NCI-H2196 (cell line): ENCODE measurements at regions not wholly inside any gene's neighbourhood (a gene's known extent, or its start where the extent isn't known, plus 50 kb on each side); places are given as distances from the start of the nearest gene placed in this dataset.
"Not testable (repeated sequence)": the region's sequence is repeated elsewhere in the genome, so short reads cannot be mapped to it uniquely, and the experiment has no call there.

Experiments used
- DNase-seq: peaks from one replicate; lab custom pipeline; 2025; ENCODE audit not compliant: unreplicated experiment; lab: John Stamatoyannopoulos, UW

DNA sequence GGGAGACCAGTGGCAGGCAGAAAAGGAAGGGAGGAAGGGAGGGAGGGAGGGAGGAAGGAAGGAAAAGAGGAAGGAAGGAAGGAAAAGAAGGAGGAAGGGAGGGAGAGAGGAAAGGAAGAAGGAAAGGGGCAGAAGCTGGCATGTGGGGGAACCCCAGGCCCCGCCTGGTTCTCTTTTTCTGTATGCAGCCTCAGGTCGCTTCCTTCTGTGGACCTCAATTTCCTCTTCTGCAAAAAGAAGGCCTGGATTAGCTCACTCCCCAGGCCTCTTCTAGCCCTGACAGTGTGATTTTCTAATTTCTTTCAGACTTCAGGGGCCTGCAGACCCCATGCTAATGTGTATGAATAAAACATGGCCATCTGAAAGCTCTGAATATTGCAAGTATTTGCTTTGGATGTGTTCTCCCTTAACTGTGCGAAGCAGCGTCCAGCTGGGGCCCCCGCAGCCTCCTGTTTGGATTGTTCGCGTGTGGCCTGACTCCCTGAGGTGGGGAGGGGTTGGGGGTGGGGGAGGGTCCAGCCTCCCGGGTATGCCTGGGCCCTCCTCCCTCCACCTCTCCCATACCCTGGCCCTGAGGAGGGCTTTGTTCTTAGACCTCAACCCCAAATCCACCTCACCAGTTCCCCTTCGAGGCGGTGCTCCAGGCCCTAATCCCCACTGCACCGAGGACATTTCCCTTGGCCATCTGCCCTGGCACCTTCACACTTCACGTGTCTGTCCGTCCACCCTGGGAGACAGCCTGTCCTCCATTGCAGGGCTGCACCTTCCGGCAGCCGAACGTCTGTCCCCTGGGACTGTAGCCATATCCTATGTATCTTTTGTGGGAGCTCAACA is 199.9 kb upstream of the ATP6AP2 start:
- DNase-seq, result no peak

DNA sequence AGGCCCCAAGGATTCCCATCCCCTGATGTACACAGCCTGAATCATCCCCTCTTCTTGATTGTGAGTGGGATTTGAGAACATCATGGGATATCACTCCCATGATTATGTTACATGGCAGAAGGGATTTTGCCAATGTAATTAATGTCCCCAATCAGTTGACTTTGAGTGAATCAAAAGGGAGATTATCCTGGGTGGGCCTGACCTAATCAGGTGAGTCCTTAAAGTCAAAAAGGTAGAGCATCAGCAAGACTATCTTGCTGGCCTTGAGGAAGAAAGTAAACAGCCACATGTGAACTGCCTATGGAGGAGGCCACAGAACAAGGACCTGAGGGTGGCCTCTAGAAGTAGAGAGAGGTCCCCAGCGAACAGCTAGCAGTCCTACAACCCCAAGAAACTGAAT is 203.1 kb upstream of the ATP6AP2 start:
- no peak for DNase-seq

DNA sequence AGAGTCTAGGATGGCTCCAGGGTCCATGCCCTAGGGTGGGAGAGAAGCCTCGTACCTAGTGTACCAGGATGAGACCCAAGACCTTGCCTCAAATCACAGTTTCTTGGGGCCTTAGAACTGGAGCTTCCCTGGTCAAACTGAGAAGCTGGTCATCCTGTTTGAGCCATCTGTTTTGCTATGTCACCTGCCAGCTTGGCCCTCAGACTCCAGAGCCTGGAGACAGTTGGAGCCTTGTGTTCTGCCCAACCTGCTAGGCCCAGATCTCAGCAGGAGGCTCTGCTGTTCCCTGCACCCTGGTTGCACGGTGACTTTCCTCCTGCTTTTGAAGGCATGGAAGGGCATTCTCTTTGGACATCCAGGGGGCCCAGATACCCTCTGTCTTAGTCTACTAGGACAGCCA is 206.3 kb upstream of the ATP6AP2 start:
- DNase-seq, result no peak

DNA sequence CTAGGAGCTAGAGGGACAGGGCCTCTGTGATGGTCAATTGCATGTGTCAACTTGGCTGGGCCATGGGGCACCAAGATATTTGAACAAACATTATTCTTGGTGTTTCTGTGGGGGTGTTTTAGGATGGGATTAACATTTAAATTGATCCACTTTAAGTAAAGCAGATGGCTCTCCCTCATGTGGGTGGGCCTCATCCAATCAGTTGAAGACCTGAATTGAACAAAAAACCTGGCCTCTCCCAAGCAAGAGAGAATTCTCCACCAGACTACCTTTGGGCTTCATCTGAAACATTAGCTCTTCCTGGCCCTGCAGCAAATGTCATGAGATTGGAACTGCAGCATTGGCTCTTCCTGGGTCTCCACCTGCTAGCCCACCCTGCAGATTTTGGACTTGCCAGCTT is 207.1 kb upstream of the ATP6AP2 start:
- no peak for DNase-seq

DNA sequence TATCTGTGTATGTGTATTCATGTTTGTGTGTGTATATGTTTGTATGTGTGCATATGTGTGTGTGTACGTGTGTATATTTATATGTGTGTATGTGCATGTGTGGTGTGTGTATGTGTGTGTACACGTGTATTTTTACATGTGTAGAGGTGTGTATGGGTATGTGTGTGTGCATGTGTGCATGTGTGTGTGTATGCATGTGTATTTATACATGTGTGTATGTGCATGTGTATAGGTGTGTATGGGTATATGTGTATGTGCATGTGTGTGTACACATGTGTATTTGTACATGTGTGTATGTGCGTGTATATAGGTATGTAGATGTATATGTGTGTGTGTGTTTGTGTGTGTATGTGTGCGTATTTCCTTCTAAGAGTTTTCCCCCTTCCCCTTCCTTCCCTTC is 207.7 kb upstream of the ATP6AP2 start:
- DNase-seq, result no peak

DNA sequence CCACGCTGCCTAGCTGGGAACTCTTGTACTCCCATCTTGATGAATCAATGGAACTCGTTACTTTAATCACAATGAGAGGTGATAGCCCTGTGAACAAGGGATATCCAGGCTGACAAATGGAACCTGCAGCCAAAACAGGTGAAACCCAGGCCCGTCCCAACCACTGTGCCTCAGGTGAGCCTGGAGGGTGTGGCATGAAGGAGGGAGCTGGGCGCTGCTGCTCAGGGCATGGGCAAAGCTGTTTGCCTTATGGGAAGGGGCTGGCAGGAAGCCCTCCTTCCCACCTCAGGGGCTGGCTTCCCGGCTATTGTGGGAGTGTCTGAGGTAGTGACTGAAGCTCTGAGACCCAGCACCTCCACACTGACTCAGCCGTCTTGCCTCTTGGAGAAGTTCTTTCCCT is 209.4 kb upstream of the ATP6AP2 start:
- no peak for DNase-seq

DNA sequence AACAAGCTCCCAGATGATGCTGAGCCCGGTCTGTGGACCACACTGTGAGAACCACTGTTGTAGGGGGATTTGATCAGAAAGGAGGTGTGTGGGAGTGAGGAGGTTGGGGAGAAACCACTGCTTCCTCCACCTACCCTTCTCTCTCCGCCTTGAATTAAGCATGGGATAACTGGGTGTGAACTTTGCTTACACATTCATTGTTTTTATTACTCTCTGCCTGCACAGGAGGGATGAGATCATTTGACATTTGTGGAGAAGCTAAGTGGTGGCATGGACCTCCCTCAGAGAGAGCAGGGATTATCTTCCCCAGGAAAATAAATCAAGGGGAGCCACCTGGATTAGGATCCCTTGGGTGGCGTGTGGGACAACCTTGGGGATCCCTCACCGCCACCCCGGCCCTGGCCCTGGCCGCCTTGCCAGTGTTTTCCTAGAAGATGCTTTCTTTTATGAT is 212.1 kb upstream of the ATP6AP2 start:
- no peak for DNase-seq

DNA sequence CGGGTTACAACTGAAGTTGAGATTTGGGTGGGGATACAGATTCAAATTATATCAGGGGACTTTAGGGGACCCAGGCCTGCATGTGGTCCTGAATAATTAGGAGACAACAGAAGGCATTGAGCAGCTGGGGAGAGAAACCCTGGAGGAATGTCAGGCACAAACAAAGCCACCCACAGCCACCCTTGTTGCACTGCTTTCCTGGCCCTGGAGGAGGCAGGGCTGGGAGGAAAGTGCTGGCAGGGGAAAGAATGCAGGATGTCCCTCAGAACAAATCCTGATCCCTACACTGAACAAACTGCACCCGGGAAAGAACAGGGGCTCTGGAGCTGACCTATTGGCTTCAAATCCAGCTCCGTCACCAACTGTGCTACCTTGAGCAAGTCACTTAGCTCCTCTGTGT is 214.1 kb upstream of the ATP6AP2 start:
- no peak for DNase-seq

DNA sequence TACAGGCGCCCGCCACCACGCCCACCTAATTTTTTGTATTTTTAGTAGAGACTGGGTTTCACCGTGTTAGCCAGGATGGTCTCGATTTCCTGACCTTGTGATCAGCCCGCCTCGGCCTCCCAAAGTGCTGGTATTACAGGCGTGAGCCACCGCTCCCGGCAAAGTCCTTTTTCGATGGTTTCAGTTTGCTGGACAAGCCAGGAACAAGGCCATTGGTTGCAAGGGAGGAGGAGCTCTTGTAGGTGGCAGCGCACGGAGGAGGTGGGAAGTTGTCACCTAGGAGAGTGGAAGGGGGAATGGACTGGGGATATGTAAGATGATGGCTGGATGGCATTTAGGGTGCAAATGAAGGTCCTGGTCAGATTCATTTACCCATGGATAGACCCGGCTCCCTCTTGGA is 218.5 kb upstream of the ATP6AP2 start:
- not testable (repeated sequence) for DNase-seq

DNA sequence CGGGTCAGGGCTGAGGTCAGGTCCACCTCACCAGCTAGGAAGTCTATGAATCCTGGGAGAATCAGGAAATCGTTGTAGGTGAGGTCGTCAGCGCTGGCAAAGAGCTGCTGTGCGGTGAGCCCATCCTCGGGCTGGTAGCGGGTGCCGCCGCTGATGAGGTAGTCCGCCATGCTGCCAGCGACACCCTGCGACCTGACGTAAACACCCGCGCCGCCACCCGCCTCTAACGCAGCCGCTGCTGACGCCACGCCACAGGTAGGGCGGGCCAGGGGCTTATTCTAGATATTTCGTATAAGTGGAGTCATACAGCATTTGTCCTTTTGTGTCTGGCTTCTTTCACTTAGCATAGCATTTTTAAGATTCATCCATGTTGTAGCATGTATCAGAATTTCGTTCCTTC is 220.2 kb upstream of the ATP6AP2 start:
- no peak for DNase-seq

DNA sequence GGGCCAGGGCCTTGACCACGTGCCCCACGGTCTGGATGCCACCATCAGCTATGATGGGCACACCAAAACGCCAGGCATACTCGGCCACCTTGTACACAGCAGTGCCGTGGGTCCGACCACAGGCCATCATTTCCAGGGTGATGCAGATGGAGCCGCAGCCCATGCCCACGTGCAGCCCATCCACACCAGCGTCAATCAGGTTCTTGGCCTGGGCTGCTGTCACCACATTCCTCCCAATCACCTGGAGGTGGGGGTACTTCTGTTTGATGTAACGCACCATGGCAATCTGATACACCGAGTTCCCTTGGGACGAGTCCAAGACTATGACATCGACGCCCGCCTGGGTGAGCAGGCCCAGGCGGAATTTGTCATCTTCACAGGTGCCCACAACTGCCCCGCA is 221.2 kb upstream of the ATP6AP2 start:
- DNase-seq, result no peak

DNA sequence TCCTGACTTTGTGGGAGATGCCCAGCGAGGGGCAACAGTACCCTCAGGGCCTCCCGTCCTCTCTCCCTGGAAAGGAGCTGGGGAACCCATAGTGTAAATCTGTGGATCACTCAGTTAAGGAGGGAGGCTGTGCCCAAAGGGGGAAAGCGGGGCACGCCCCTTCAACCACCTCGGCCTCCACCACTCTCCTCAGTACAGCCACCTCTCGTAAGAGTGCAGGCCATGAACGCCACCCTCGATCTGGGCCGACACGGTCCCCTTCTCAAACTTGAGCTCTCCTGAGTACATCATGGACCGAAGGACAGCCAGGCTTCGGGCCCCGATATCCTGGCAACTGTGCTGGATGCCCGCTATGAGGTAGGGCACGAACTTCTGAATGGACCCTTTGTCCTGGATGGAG is 221.8 kb upstream of the ATP6AP2 start:
- DNase-seq, result no peak

DNA sequence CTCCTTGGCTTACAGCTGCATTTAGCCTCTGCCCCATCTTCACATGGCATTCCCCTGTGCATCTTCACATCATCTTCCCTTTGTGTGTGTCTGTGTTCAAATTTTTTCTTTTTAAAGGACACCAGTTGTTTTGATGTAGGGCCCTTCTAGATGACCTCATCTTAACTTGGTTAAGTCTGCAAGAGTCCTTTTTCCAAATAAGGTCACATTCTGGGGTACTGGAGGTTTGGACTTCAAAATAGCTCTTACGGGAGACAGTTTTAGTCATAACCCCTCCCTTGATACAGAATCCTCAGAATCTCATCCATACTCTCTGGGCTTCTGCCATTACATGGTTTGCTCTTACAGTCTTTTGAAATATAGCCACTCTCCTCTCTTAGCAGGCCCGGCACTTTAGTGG is 231.5 kb upstream of the ATP6AP2 start:
- DNase-seq, result no peak

DNA sequence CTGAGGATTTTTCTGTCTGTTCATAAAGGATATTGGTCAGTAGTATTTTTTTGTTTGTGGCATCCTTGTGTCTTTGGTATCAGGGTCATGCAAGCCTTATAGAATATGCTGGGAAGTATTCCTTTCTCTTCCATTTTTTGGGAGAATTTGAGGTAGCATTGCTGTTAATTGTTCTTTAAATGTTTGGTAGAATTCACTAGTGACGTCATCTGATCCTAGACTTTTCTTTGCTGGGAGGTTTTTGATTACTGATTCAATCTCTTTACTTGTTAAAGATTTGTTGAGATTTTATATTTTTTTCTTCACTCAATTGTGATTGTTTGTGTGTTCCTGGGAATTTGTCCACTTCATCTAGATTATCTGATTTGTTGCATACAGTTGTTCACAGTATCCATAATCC is 234.4 kb upstream of the ATP6AP2 start:
- DNase-seq, result no peak

DNA sequence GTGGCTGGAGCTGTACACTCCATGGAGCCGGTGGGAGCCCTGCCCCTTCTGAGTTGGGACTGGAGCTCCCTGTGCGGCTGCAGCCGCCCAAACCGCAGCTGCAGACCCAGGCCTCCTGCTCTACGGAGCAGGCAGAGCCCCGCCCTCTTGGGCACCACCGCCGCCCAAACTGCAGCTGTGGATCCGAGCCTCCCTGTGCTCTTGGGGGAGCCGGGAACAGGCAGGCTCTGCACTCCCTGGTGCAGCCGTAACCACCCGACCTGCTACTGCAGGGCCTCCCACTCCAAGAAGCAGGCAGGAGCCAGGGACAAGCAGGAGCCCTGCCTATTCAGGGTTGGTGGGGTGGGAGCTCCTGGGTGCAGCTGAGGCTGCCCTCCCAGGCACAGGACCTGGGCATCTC is 237.5 kb upstream of the ATP6AP2 start:
- no peak for DNase-seq

DNA sequence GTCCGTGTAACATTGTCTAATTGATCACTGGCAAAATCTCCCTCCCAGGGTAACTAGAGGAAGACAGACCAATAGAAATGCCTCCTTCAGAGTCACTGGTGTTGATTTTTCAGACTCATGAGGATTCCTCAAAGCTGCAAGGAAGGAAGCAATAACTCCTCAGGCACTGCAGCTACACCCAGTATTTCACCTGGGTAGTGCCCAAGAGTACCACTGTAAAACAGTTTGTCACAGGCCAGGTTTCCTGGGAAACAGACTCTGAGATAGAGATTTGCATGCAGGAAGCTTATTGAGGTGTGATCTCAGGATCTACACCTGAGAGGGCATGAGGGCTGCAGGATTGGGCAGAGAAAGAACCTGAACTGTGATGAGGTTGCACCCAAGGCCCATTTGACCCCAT is 240.7 kb upstream of the ATP6AP2 start:
- no peak for DNase-seq

DNA sequence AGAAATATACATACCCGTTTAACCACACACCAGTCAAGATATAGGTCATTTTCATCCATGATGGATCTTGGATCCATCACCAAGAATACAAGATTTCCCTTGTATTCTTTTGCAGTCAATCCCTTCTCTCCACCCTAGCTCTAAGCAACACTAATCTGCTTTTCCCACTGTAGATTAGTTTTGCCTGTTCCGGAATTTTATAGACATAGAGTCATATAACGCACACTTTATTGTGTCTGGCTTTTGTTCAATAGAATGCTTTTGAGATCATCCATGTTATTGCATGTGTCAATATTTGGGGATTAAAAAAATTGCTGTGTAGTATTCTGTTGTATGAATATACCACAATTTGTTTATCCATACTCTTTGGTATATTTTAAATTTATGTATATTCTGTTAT is 235.6 kb upstream of the BCOR start:
- DNase-seq, result no peak

DNA sequence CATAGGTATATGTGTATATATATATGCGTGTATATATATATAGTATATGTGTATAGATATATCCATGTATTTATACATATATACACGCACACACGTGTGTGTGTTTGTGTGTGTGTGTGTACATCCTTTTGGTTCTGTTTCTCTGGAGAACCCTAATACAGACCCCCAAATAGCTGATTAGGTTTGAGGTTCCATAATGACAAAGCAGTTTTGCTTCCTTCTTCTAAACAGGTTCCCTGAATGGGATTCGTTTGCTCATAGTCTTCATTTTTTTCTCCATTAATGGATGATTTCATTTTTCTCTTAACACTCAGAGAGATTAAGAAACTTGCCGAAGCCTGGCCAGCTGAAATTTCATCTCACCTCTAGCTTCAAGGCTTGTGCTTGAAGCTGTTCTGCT is 234.0 kb upstream of the BCOR start:
- no peak for DNase-seq

DNA sequence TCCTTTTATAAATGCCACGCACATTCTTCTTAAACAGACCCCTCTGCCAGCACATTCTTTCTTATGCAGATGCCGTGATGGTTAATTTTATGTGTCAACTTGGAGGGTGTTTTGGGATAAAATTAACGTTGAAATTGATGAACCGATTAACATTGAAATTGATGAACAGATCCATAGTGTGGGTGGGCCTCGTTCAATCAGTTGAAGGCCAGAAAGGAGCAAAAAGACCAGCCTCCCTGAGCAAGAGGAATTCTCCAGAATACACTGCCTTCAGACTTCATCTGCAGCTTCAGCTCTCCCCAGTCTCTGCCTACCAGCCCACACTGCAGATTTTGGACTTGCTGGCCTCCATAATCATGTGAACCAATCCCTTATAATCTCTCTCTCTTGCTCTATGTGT is 233.6 kb upstream of the BCOR start:
- DNase-seq, result no peak

DNA sequence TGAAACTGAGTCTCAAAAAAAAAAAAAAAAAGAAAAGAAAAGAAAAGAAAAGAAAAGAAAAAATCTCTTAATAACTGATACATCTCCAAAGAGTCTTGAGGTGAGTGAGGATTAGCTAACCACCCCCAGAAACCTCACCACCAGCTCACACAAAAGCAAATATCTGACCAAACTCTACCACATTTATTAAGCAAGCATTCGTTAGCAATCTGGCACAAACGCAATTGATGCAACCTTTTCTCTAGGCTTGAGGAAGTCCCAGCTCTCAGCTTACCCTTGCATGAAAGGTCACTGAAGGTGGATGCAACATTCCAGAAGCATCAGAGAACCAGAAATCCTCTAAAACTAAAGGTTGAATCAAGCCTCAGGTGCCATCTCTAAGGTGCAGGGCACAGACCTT is 231.9 kb upstream of the BCOR start:
- no peak for DNase-seq

DNA sequence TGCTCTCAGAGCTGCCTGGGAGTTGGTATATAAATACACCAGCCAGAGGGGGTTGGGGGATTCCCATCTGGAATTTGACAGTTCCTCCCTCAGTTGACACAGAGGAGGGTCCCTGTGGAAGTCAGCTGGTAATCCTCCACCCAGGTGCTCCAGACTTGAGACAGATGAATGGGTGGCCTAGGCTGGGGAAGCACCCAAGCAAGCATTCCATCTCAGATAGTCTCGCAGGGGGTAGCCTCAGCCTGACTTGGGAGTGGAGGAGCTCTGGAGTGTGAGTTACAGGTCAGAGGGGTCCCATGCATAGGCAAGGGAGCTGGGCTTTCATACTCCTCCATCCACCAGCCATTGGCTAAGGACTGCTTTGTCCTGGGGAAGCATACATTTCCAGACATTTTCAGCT is 229.3 kb upstream of the BCOR start:
- DNase-seq, result no peak

DNA sequence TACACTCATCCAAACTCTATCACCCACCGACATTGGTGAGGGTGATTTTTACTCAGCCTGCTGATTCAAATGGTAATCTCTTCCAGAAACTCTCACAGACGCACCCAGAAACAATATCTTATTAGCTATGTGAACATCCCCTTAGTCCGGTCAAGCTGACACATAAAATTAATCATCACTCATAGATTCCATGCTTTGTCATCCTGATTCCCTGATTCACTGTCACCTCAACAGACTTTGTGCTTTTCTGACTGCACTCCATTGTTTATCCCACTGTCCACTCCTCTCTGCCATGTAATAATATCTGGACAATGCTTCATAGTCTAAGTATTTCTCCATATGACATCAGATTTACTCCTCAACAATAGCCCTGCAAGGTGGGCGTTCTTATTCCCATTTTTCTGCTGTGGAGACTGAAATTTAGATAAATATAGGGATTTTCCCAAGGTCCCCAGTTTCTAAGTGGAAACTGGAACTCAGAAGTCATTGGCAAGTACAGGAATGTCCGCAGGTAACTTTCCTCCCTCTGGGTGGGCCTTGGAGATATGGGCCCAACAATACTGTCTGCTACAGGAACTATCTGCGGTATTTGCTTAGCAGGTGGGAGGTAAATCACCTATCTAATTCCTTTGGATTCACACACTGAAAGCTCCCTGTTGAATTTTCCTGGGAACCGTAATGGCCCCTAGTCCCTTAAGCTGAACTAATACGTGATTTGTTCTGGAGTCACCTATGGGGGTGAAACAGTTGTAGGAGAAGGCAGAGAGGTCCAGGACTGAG is 228.6 kb upstream of the BCOR start:
- no peak for DNase-seq

DNA sequence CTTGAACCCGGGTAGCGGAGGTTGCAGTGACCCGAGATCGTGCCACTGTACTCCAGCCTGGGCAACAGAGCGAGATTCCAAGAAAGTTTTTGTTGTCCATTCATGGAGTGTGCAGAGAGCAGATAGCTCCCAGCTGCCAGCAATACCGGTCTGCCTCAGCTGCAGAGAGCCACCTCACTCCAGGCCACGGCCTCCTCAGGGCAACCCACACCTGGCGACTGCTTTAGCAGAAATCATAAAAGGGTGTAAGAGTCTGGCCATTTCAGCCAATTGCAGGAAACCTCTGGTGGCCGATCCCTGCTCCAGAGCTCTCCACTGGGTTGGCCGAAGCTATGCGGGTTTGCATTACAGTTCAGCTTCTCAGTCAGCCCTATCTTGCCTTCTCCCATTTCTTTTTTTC is 227.4 kb upstream of the BCOR start:
- DNase-seq, result no peak
